Activated T-cell treated with anti-CD3 and anti-CD28 coated beads for 1 hour (primary cell): ENCODE measurements at regions not wholly inside any gene's neighbourhood (a gene's known extent, or its start where the extent isn't known, plus 50 kb on each side); places are given as distances from the start of the nearest gene placed in this dataset.
A peak's percentile ranks its signal among the peaks of the same experiment; 100 is the strongest.
"Not testable (repeated sequence)": the region's sequence is repeated elsewhere in the genome, so short reads cannot be mapped to it uniquely, and the experiment has no call there.

ENCODE experiments used
- DNase-seq: peaks from one replicate; pipeline ENCODE4 v3.0.0-alpha.2; 2020; ENCODE audit warnings: low read depth

DNA sequence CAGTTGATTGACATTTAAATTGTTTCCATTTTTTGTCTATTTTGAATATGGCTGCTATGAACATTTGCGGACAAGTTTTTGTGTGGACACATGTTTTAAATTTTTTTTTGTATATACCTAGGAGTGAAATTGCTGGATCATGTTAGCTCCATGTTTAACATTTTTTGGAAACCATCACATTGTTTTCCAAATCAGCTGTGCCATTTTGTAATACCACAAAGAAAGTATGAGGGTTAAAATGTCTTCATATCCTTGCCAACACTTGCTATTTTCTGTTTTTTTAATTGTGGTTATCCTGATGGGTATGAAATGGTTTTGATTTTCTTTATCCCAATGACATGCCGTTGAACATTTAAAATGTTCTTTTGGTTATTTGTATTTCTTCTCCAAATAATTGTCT is 52.1 kb downstream of the CARTPT start:
- no peak for DNase-seq

DNA sequence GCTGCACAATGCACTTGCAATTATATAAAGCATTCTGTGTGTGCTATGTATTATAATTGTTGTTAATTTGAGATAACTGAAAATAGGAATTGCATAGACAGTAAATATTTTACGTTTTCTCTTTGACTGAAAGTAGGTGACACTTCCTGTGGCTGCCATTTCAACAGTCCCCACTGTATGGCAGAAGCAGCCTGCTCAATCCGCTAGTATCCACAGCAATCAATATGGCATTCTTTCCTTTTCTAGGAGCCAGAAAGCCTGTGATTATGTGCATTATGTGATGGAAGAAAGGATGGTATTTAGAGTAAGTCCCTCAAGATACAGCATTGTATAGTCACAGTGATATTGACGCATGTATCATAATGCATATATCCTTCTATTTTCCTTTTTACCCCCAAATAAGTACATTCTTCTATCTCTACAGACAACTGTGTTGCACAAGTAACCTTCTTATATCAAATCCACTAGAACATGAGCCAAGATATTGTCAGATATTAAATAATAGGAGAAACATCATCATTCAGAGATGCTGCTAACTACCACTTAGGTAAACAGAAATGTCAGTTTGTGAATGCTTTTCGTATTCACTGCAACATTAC is 59.7 kb downstream of the CARTPT start:
- no peak for DNase-seq

DNA sequence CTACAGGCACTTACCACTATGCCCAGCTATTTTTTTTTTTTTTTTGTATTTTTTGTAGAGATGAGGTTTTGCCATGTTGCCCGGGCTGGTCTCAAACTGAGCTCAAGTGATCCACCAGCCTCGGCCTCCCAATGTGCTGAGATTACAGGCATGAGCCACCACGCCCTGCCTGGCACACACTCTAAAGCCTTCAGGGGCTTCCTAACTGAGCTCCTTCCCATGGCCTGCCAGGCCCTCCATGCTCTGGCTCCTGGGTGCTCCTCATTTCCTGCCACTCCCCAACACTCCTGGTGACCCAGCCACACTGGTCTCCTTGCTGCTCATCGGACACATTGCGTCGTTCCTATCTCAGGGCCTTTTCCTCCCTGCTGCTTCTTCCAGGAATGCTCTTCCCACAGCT is 61.5 kb downstream of the CARTPT start:
- DNase-seq: no peak

DNA sequence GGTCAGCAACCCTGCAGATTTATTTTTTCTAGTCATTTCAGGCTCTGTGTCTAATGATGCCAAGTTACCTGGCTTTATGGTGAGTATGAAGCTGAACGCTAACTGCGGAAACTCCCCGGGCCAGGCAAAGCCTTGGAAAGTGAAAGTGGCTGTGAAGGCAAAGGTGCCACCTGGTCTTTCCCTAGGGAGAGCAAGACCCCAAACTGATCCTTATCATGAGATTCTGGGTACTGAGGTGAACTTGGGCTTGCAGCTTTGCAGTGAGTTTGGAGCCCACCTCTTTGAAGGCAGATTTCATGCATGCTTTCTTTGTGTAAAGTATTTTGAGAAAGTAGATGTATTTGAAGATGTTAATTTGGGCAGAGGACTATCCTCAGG is 63.3 kb downstream of the CARTPT start:
- no peak for DNase-seq

DNA sequence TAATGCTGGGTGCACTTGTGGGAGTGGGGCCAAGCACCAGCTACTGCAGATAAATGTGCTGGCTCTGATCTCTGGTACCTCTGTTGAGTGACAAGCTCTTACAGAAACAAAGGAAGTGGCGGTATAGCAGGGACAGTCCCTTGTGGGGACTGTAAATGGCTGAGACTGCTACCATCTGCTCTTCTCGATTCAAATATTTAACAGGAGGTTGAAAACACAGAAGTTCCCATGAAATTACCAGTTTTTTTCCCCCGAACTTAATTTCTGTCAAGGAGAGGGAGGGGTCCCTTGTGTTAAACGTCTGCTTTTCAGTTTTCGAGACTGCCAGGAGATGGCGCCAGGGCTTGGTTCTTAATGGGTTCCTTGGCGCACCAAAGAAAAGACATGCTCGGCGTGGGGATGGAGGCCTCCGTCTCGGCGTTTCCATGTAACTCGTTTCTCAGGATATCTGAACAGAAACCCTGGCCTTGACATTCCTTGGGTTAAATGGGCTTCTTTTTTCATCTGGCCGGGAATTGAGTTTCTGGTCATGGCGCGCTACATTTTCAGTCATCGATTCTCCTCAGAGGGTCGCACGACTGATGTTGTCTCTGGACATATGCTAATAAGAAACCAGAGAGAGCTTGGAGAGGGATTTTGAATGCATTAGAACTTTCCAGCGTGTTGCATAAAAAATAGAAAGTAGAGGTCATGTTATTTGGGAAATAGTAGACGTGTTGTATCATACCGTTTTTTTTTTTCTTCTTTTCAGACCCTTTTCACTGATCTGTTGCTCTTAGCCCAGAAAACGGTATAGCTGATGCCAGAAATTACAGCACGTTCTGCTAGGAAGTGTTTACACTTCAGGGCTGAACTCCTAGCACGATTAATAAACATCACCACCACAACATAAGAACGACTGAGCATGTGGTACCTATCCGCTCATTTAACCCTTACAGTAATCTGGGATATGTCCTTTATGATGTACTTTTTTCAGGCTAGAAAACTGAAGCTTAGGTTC is 64.0 kb downstream of the CARTPT start:
- DNase-seq: peak; percentile 12

DNA sequence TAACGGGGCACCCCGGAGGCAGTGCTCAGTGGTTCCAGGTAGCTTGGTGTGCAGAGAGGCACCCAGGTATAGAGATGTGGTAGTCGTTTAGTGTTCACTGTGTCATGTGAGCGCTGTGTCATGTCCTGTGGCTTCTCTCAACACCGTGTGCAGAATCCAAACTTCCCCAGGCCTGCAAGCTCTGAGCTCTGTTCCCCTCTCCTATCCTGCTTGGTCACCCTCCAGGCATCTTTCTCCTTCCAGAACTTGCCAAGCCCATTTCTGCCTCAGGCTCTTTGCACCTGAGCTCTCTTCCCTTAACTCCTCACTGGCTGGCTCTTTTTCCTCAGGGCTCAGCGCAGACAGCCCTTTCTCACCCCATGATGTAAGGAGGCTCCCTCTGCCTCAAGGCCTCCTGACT is 64.8 kb downstream of the CARTPT start:
- no peak for DNase-seq

DNA sequence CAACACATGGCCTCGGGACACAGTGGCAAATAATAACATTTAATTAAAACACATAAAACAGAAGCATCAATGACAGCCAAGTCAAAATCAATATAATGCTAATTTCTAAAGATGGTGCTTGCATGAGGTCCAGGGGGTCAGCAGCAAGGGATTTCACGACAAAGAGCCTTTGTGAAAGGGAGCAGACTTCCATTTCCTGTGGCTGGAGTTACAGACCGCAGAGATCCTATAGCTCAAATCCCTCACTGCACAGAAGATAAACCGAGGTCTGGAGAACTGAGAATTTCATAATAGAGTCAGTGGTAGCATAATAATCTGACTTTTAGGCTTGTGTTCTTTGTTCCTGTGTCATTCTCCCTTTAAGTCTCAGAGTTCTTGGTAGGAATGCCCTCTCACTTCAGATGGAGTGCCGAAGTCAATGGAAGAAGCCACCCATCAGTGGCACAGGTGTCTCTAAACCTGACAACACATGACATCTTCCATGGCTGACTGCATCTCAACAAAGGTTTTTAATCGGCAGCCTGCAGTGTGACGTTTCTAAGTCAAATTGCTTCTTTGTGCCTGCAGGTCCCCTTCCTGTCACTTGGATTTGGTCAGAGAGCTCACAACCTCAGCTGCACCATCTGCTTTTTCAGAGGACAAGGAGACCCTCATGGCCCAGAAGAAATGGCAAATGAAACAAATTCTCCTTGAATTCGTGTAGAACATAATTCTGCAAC is 67.4 kb downstream of the CARTPT start:
- DNase-seq: no peak

DNA sequence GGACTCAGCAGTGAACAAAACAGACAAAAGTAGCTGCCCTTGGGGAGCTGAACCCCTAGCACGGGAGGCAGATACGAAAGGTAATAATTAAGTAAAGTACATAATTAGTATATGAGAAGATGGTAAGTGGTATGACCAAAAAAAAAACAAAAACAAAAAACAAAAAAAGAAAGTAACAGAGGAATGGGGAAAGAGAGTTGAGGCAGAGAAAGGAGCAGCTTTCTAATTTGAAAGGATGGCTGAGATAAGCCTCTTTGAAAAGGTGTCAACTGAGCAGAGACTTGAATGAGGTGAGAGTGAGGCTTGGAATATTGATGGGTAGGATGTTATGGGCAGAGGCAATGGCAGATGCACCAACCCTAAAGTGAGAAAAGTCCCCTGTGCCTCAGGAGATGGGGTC is 69.7 kb downstream of the CARTPT start:
- no peak for DNase-seq

DNA sequence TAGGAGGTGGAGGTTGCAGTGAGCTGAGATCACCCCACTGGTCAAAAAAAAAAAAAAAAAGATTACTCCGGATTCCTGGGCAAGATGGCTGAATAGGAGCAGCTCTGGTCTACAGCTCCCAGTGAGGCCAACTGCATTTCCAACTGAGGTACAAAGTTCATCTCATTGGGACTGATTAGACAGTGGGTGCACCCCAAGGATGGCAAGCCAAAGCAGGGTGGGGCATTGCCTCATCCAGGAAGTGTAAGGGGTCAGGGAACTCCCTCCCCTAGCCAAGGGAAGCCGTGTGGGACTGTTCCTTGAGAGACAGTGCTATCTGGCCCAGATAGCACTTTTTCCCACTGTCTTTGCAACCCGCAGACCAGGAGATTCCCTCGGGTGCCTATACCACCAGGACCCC is 70.7 kb downstream of the CARTPT start:
- DNase-seq: no peak

DNA sequence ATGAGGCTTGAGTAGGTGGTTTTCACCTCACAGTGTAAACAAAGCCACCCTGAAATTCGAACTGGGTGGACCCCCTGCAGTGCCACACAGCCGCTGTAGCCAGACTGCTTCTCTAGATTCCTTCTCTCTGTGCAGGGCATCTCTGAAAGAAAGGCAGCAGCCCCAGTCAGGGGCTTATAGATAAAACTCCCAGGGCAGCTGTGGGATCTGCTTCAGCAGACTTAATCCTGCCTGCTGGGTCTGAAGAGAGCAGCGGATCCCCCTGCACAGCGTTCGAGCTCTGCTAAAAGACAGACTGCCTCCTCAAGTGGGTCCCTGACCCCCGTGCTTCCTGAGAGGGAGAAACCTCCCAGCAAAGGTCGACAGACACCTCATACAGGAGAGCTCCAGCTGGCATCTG is 71.4 kb downstream of the CARTPT start:
- DNase-seq: no peak

DNA sequence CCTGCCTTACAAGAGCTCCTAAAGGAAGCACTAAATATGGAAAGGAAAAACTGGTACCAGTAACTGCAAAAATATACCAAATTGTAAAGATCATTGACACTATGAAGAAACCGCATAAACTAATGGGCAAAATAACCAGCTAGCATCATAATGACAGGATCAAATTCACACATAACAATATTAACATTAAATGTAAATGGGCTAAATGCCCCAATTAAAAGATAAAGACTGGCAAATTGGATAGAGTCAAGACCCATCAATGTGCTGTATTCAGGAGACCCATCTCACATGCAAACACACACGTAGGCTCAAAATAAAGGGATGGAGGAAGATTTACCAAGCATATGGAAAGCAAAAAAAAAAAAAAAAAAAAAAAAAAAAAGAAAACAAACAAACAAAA is 73.0 kb downstream of the CARTPT start:
- not testable (repeated sequence) for DNase-seq

DNA sequence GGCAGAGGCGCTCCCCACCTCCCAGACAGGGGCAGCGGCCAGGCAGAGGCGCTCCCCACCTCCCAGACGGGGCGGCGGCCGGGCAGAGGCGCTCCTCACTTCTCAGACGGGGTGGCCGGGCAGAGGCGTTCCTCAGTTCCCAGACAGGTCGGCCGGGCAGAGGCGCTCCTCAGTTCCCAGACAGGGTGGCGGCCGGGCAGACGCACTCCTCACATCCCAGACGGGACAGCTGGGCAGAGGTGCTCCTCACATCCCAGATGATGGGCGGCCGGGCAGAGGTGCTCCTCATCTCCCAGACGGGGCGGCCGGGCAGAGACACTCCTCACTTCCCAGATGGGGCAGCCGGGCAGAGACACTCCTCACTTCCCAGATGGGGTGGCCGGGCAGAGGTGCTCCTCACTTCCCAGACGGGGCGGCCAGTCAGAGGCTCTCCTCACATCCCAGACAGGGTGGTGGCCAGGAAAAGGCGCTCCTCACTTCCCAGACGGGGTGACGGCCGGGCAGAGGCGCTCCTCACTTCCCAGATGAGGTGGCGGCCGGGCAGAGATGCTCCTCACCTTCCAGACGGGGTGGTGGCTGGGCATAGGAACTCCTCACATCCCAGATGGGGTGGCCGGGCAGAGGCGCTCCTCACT is 75.1 kb downstream of the CARTPT start:
- no peak for DNase-seq

DNA sequence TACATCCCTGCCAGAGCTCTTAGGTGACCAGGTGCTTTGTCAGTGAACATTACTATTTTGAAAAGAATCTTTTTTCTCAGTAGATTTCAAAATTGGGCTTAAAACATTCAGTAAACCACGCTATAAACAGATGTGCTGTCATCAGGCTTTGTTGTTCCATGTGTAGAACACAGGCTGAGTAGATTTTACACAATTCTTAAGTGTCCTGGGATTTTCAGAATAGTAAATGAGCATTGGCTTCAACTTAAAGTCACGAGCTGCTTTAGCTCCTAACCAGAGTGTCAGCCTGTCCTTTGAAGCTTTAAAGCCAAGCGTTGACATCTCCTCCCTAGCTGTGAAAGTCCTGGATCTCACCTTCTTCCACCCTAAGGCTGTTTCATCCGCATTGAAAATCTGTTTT is 83.6 kb downstream of the CARTPT start:
- no peak for DNase-seq

DNA sequence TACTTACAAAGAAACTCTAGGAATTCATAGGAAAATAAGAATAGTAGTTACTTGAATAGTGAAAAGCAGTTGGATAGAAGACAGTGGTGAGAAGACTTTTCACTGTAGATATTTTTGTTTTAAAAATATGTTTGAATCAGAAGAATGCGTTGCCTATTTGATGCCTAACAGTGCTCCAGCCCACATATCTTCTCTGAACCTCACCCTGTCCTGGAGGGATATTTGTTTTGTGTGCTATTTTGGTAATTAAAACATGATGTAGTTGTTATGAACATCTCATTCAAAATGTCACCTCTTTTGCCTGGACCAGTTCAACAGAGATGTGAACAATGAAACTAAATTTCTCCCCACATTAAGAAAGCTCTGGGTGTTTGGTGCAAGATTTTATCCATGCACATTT is 87.6 kb downstream of the CARTPT start:
- DNase-seq: no peak

DNA sequence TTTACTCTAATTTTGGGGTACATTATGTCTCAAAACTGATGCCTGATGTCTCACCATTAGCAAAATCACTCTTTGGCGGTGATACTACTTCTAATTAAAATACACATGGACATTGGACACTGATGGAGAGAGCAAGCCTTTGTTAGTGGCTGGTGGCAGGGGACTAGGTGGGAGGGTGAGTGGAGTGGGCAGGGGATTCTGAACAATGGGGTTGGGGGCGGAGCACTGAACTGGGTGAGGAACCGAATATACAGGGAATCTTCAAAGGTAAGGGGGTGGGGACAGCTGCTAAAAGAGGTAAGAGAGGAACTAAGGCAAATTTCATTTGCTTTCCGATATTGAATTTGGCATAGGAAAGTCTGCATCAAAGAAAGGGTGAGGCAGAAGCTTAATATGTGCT is 88.8 kb downstream of the CARTPT start:
- DNase-seq: no peak

DNA sequence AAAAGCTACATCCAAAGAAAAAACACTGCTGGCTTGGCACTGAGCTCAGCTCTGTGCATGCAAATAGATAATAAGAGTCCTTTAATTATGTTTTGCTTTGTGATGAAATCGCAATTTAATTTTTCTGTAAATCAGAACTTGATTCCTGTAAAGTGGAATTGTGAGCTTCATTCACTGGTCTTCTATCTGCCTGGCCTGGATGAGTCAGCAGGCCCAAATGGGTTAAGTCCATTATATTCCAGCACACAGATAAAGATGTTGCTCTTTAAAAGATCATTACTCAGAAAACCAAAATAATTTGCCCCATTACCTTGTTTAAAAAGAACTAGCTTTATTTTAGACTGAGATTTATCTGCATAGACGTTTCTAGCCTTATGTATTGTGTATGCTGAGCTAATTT is 90.4 kb downstream of the CARTPT start:
- DNase-seq: no peak

DNA sequence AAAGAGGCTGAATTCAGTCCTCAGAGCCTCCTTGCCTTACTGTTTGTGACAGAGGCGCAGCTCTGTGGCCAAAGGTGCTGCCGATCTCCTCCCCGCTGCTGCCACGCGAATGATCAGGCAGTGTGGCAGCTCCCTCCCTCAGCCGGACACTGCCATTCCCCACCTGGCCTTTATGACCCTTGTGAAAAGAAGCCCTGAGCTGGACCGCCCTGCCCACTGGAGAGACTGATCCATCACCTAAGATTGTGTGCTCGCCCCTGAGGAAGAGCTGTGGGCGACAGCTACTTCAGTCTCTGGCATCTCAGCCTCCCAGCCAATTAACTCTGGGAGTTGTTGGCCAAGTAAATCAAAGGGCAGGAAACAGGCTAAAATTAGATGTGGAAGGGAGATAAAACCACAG is 90.9 kb downstream of the CARTPT start:
- no peak for DNase-seq

DNA sequence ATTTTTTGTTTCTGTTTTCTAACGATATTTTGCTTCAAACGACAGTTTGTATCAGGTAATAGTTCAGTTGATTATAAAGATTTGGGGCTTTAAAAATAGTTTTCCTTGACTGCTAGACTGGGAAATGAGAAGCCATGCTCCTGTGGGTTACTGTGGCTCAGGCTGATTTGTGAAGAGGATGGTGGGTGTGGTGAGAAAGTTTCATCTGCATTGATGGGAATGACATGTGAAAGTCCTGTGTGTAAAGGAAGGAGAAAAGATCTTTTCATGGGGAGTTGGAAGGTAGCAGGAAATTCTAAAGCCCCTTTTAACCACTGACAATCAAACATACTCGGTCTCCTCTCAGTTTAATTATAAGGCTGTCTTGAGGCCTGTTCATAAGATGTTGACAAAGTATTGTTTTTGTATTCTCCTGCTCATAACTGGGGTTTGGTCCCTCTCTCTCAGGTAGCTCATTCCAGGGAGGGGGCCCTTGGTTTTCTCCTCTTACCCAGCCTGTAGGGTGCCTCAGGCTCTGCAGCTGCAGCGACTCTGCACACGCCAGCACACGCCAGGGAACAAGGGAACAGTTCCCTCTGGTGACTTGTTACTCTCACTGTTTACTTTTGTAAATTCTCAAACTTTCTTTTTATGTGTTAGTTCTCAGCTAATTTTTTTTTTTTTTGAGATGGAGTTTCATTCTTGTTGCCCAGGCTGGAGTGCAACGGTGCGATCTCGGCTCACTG is 91.6 kb downstream of the CARTPT start:
- DNase-seq: no peak

DNA sequence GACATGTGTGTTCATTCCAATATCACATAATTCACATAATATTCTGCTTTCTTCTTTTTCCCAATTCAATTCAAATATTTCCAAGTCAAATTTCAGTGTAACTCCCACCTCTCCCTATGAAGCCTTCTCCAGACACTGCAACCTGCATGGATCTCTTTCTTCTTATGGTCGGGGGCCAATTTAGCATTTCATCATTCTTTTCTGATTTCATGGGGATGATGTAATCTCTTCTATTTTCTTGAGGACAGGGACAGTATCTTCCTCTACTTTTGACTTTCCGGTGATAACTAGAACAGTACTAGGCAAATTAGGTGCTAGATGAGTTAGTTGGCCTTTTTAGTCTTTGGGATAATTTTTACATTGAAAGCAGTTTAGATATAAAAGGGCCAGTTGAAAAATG is 92.7 kb downstream of the CARTPT start:
- no peak for DNase-seq

DNA sequence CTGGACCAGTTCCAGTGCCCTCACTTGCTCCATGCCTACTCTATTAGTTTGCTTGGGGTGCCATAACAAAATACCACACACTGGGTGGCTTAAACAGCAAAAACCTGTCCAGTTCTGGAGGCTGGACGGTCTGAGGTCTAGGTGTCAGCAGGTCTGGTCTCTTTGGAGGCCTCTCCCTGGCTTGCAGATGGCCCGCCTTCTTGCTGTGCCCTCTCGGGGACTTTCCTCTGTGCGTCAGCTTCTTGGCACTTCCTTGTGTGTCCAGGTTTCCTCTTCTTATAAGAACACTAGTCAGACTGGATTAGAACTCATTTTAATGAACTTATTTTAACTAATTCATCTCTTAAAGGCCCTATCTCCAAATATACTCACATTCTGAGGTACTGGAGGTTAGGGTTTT is 97.2 kb downstream of the CARTPT start:
- no peak for DNase-seq

DNA sequence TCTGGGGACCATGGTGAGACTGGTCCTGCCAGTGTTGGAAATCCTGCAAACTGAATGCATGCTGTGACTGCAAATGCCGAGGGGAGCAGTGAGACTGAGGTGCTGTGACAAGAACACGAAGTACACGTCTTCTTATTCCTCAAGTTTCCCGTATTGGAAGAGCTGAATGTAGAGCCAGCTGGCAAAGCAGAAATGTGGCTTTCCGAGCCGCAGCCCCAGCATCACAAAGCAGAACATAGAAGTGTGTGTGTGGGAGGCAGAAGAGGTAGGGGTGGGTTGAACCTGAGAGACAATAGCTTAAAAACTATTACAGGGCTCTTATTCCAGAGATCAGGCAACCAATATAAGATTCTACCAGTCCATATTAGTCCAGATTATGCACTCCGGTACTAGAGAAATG is 98.8 kb downstream of the CARTPT start:
- DNase-seq: no peak

DNA sequence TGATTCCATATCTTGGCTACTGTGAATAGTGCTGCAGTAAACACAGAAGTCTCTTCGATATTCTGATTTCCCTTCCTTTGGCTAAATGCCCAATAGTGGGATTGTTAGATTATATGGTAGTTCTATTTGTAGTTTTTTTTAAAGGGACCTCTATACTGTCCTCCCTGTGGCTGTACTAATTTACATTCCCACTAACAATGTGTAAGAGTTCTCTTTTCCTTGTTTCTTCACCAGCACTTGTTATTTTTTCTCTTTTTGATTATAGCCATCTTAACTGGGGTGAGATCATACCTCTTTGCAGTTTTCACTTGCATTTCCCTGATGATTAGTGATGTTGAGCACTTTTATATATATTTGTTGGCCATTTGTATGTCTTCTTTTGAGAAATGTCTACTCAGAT is 102.0 kb downstream of the CARTPT start:
- DNase-seq: no peak
